HEK293T (cell line): ENCODE measurements at regions not wholly inside any gene's neighbourhood (a gene's known extent, or its start where the extent isn't known, plus 50 kb on each side); places are given as distances from the start of the nearest gene placed in this dataset.

ENCODE experiments used
- CTCF ChIA-PET: fragments of 350-600 bp; formaldehyde crosslinking; extraction: SDS; loops from one replicate; lab custom pipeline; 2021; ENCODE audit warnings: antibody characterized with exemption, inconsistent platforms; lab: Yijun Ruan, JAX
- POLR2A ChIA-PET: fragments of 350-600 bp; formaldehyde crosslinking; extraction: SDS; loops from one replicate; lab custom pipeline; 2020; ENCODE audit warnings: antibody characterized with exemption, inconsistent platforms; lab: Yijun Ruan, JAX
- DNase-seq: peaks from one replicate; pipeline ENCODE4 v3.0.0; 2012; ENCODE audit warnings: mixed read lengths; ENCODE audit errors: extremely low spot score
- ARNT ChIP-seq: fragments of 450-650 bp; IDR thresholded peaks from 2 replicates; pipeline ENCODE4 v1.6.1; 2017; ENCODE audit warnings: mild to moderate bottlenecking
- BHLHE40 ChIP-seq: fragments of 450-650 bp; IDR thresholded peaks from 2 replicates; pipeline ENCODE4 v1.6.1; 2016; ENCODE audit warnings: mild to moderate bottlenecking, moderate library complexity, borderline replicate concordance
- CTBP1 ChIP-seq: fragments of 450-650 bp; IDR thresholded peaks from 2 replicates; pipeline ENCODE4 v1.6.1; 2016; ENCODE audit warnings: borderline replicate concordance
- ELF4 ChIP-seq: fragments of 450-650 bp; IDR thresholded peaks from 2 replicates; pipeline ENCODE4 v1.6.1; 2017; ENCODE audit warnings: antibody characterized with exemption
- FOXA1 ChIP-seq: fragments of 450-650 bp; IDR thresholded peaks from 2 replicates; pipeline ENCODE4 v1.6.1; 2016; ENCODE audit warnings: mild to moderate bottlenecking
- FOXK2 ChIP-seq: fragments of 450-650 bp; IDR thresholded peaks from 2 replicates; pipeline ENCODE4 v1.6.1; 2016; ENCODE audit warnings: mild to moderate bottlenecking
- FOXM1 ChIP-seq: fragments of 450-650 bp; IDR thresholded peaks from 2 replicates; pipeline ENCODE4 v1.6.1; 2017; ENCODE audit warnings: mild to moderate bottlenecking, borderline replicate concordance
- HDGF ChIP-seq: fragments of 450-650 bp; IDR thresholded peaks from 2 replicates; pipeline ENCODE4 v1.6.1; 2017; ENCODE audit warnings: antibody characterized with exemption, borderline replicate concordance
- L3MBTL2 ChIP-seq: fragments of 450-650 bp; conservative IDR thresholded peaks from 2 replicates; pipeline ENCODE4 v1.6.1; 2016; ENCODE audit warnings: mild to moderate bottlenecking
- LEF1 ChIP-seq: fragments of 450-650 bp; IDR thresholded peaks from 2 replicates; pipeline ENCODE4 v1.6.1; 2017; ENCODE audit warnings: mild to moderate bottlenecking, borderline replicate concordance
- NFRKB ChIP-seq: fragments of 450-650 bp; IDR thresholded peaks from 2 replicates; pipeline ENCODE4 v1.6.1; 2016; ENCODE audit warnings: mild to moderate bottlenecking, moderate library complexity
- PKNOX1 ChIP-seq: fragments of 450-650 bp; IDR thresholded peaks from 2 replicates; pipeline ENCODE4 v1.6.1; 2016
- SP1 ChIP-seq: fragments of 450-650 bp; IDR thresholded peaks from 2 replicates; pipeline ENCODE4 v1.6.1; 2017
- SUZ12 ChIP-seq: fragments of 450-650 bp; IDR thresholded peaks from 2 replicates; pipeline ENCODE4 v1.6.1; 2016; ENCODE audit warnings: mild to moderate bottlenecking
- TARDBP ChIP-seq: fragments of 450-650 bp; IDR thresholded peaks from 2 replicates; pipeline ENCODE4 v1.6.1; 2016
- ZNF384 ChIP-seq: fragments of 450-650 bp; IDR thresholded peaks from 2 replicates; pipeline ENCODE4 v1.6.1; 2016

GRCh38 chr3:72530426-72530825, 317.8 kb downstream of the SHQ1 start:
- no peak for DNase-seq
- ChIA-PET CTCF (no interaction called here), POLR2A (no interaction called here)
- no peak for TF ChIP-seq FOXM1
- no peak for TF ChIP-seq NFRKB
- no peak for TF ChIP-seq ARNT
- no peak for TF ChIP-seq TARDBP
- no peak for TF ChIP-seq SUZ12
- no peak for TF ChIP-seq BHLHE40
- TF ChIP-seq SP1 = no peak
- no peak for TF ChIP-seq CTBP1
- TF ChIP-seq PKNOX1 = no peak
- no peak for TF ChIP-seq FOXA1
- no peak for TF ChIP-seq ELF4
- TF ChIP-seq LEF1 = no peak
- TF ChIP-seq FOXK2 = no peak
- no peak for TF ChIP-seq HDGF
- no peak for TF ChIP-seq L3MBTL2
- TF ChIP-seq ZNF384 = no peak

GRCh38 chr3:72529081-72529480, 319.2 kb downstream of the SHQ1 start:
- no peak for DNase-seq
- ChIA-PET POLR2A (interaction anchor here (0.8 kb wide), 1 partner anchor 46 kb away, joined by 3 read pairs; no protein-coding TSS in a partner anchor), CTCF (no interaction called here)
- no peak for TF ChIP-seq SUZ12
- no peak for TF ChIP-seq NFRKB
- no peak for TF ChIP-seq ARNT
- no peak for TF ChIP-seq FOXK2
- TF ChIP-seq PKNOX1 = no peak
- TF ChIP-seq HDGF = no peak
- no peak for TF ChIP-seq SP1
- TF ChIP-seq ELF4 = no peak
- no peak for TF ChIP-seq LEF1
- TF ChIP-seq BHLHE40 = no peak
- no peak for TF ChIP-seq L3MBTL2
- no peak for TF ChIP-seq FOXA1
- no peak for TF ChIP-seq ZNF384
- no peak for TF ChIP-seq CTBP1
- TF ChIP-seq TARDBP = no peak
- TF ChIP-seq FOXM1 = no peak

- POLR2A ChIA-PET = no interaction called here
- no peak for TF ChIP-seq FOXK2
- no peak for TF ChIP-seq FOXM1
- TF ChIP-seq L3MBTL2 = no peak
- no peak for TF ChIP-seq SUZ12
- no peak for TF ChIP-seq ZNF384
- TF ChIP-seq PKNOX1 = no peak
- no peak for TF ChIP-seq HDGF
- no peak for TF ChIP-seq FOXA1
- no peak for TF ChIP-seq ELF4
- TF ChIP-seq TARDBP = no peak
- no peak for TF ChIP-seq ARNT
- TF ChIP-seq SP1 = no peak
- no peak for TF ChIP-seq LEF1
- TF ChIP-seq NFRKB = no peak
- no peak for TF ChIP-seq BHLHE40
- no peak for TF ChIP-seq CTBP1
- no peak for DNase-seq
- CTCF ChIA-PET = no interaction called here
Observed at GRCh38 chr3:72523429-72524151, 324.7 kb downstream of the SHQ1 start.

- TF ChIP-seq SUZ12 (no peak), L3MBTL2 (no peak), ELF4 (no peak), FOXM1 (no peak), SP1 (no peak), ZNF384 (no peak), PKNOX1 (no peak), FOXA1 (no peak), HDGF (no peak), ARNT (no peak), NFRKB (no peak), LEF1 (no peak)
- no peak for DNase-seq
- ChIA-PET CTCF (no interaction called here), POLR2A (no interaction called here)
Observed at GRCh38 chr3:72520690-72521308, 327.4 kb downstream of the SHQ1 start.

GRCh38 chr3:72519946-72520604, 328.2 kb downstream of the SHQ1 start:
- no peak for DNase-seq
- CTCF ChIA-PET = no interaction called here
- POLR2A ChIA-PET = no interaction called here
- TF ChIP-seq FOXK2 (no peak), SUZ12 (no peak), FOXA1 (no peak)
